A673 (cell line): ENCODE measurements at regions not wholly inside any gene's neighbourhood (a gene's known extent, or its start where the extent isn't known, plus 50 kb on each side); places are given as distances from the start of the nearest gene placed in this dataset.

Experiments
- BruUV-seq: library from RNA; stranded (reverse); fragments of 400-500 nt; replicated peaks from 2 replicates; lab custom pipeline; 2021; lab: Mats Ljungman, UMichigan
- CTCF ChIA-PET: fragments of 300-600 bp; sonication (Branson Sonifier 250); formaldehyde crosslinking; loops from one replicate; lab custom pipeline; 2022; ENCODE audit warnings: antibody characterized with exemption; lab: Charles Lee
- POLR2A ChIA-PET: fragments of 300-600 bp; sonication (Branson Sonifier 250); formaldehyde crosslinking; loops from one replicate; lab custom pipeline; 2022; ENCODE audit warnings: antibody characterized with exemption; ENCODE audit not compliant: low non-redundant PET; lab: Charles Lee
- DNase-seq: peaks from one replicate; pipeline ENCODE4 v3.0.0-alpha.2; 2015; ENCODE audit warnings: low spot score
- H3K27ac ChIP-seq: fragments of 200-600 bp; sonication (generic); 2 replicates; pipeline ENCODE4 v1.5.1; 2016; ENCODE audit warnings: mixed run types, low read depth, mild to moderate bottlenecking, mixed read lengths, antibody characterized with exemption, low read length; ENCODE audit not compliant: poor library complexity, severe bottlenecking
- H3K27me3 ChIP-seq: fragments of 200-600 bp; sonication (generic); replicated peaks from 2 replicates; pipeline ENCODE4 v1.6.1; 2017; ENCODE audit warnings: mixed run types, low read depth, mild to moderate bottlenecking, mixed read lengths, antibody characterized with exemption, low read length; ENCODE audit not compliant: insufficient read depth, poor library complexity
- H3K36me3 ChIP-seq: fragments of 200-600 bp; sonication (generic); 2 replicates; pipeline ENCODE4 v1.6.1; 2016; ENCODE audit warnings: mixed run types, mild to moderate bottlenecking, mixed read lengths, antibody characterized with exemption, low read length; ENCODE audit not compliant: insufficient read depth, poor library complexity, severe bottlenecking
- H3K4me1 ChIP-seq: fragments of 200-600 bp; sonication (generic); 2 replicates; pipeline ENCODE4 v1.6.1; 2017; ENCODE audit warnings: mixed run types, mild to moderate bottlenecking, mixed read lengths, antibody characterized with exemption, low read length; ENCODE audit not compliant: insufficient read depth, poor library complexity, severe bottlenecking
- H3K4me3 ChIP-seq: fragments of 200-600 bp; sonication (generic); 2 replicates; pipeline ENCODE4 v1.5.1; 2016; ENCODE audit warnings: low read depth, mixed run types, mild to moderate bottlenecking, mixed read lengths, low read length; ENCODE audit not compliant: poor library complexity, severe bottlenecking
- H3K9me3 ChIP-seq: fragments of 200-600 bp; sonication (generic); 2 replicates; pipeline ENCODE4 v1.6.1; 2016; ENCODE audit warnings: mixed run types, low read depth, mild to moderate bottlenecking, mixed read lengths, antibody characterized with exemption, low read length; ENCODE audit not compliant: poor library complexity, severe bottlenecking
- CTCF ChIP-seq: fragments of 300-800, 200-600 bp; sonication (generic); conservative IDR thresholded peaks from 2 replicates; pipeline ENCODE4 v1.5.1; 2017; ENCODE audit warnings: low read depth, mild to moderate bottlenecking, antibody characterized with exemption, low read length, moderate library complexity, mixed read lengths
- EZH2 ChIP-seq: fragments of 200-600 bp; sonication (generic); IDR thresholded peaks from 2 replicates; pipeline ENCODE4 v1.6.1; 2017; ENCODE audit warnings: borderline replicate concordance, low read depth, mild to moderate bottlenecking, mixed read lengths, antibody characterized with exemption, low read length; ENCODE audit not compliant: poor library complexity, severe bottlenecking
- intact Hi-C: fragments of 100-400 bp; cut with micrococcal nuclease; formaldehyde crosslinking; loops from one replicate; pipeline ENCODE4 v1.10.0; 2022; ENCODE audit not compliant: unreplicated experiment

GRCh38 chrX:39541881-39542280, 555.9 kb downstream of the BCOR start:
- H3K4me3 ChIP-seq, result no peak overlapping the region
- ChIA-PET CTCF (no interaction called here), POLR2A (no interaction called here)
- H3K4me1 ChIP-seq, result no peaks in the 10 kb centered on the region
- H3K36me3 ChIP-seq, result no peaks in the 10 kb centered on the region
- H3K9me3 ChIP-seq, result no peaks in the 10 kb centered on the region
- no TSS peak for BruUV-seq
- DNase-seq, result no peak
- intact Hi-C loops, result no loop called here
- H3K27me3 ChIP-seq, result no peaks in the 10 kb centered on the region
- H3K27ac ChIP-seq, result no peak overlapping the region
- TF ChIP-seq EZH2, result no peak
- no peak for TF ChIP-seq CTCF

DNA sequence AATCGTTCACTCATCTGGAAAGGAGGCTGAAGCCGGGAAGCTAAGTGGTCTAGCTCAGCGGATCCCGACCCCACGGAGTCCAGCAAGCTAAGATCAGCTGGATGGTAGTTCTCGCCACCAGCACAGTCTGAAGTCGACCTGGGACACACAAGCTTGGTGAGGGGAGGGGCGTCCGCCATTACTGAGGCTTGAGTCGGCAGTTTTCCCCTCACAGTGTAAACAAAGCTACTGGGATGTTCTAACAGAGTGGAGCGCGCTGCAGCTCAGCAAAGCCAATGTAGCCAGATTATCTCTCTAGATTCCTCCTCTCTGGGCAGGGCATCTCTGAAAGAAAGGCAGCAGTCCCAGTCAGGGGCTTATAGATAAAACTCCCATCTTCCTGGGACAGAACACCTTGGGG, 555.4 kb downstream of the BCOR start:
- BruUV-seq, result no TSS peak
- TF ChIP-seq CTCF (no peak), EZH2 (no peak)
- POLR2A ChIA-PET, result no interaction called here
- no peaks in the 10 kb centered on the region for H3K4me1 ChIP-seq
- H3K9me3 ChIP-seq, result no peaks in the 10 kb centered on the region
- H3K36me3 ChIP-seq, result no peaks in the 10 kb centered on the region
- H3K27me3 ChIP-seq, result no peaks in the 10 kb centered on the region
- no peak overlapping the region for H3K27ac ChIP-seq
- CTCF ChIA-PET, result no interaction called here
- intact Hi-C loops, result no loop called here
- no peak for DNase-seq
- H3K4me3 ChIP-seq, result no peak overlapping the region

- no peak for DNase-seq
- Histone ChIP-seq H3K27me3 (no peaks in the 10 kb centered on the region), H3K36me3 (no peaks in the 10 kb centered on the region), H3K9me3 (no peaks in the 10 kb centered on the region), H3K4me3 (no peak overlapping the region), H3K27ac (no peak overlapping the region), H3K4me1 (no peaks in the 10 kb centered on the region)
- no peak for TF ChIP-seq CTCF
- no peak for TF ChIP-seq EZH2
- CTCF ChIA-PET, result no interaction called here
- POLR2A ChIA-PET, result no interaction called here
- BruUV-seq, result no TSS peak
- intact Hi-C loops, result no loop called here
These were observed 546.9 kb downstream of the BCOR start for GRCh38 chrX:39550795-39551361.
